ENCODE measurements at regions not wholly inside any gene's neighbourhood (a gene's known extent, or its start where the extent isn't known, plus 50 kb on each side); places are given as distances from the start of the nearest gene placed in this dataset.

DNA sequence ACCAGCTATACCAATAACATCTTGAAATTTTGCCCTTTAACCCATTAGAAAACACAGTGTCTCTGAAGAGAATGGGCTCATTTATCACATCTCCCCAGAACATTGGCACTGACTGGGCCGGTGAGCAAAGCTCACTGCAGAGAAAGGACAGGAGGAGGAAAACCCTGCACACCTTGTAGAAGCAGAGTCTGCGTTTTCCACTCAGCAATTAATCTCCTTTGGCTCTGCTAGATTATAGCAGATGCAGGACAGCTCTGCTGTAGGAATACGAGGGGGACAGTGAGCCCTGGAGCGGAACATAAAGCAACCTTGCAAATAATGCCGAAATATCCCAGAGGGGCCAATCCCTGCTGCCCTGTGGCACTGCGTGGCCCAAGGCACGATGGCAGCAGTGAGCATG is 113.9 kb downstream of the TSN start:
- TF ChIP-seq EZH2 (IDR thresholded peaks at IDR 0.05): no peak
- TF ChIP-seq, protein P1, sequence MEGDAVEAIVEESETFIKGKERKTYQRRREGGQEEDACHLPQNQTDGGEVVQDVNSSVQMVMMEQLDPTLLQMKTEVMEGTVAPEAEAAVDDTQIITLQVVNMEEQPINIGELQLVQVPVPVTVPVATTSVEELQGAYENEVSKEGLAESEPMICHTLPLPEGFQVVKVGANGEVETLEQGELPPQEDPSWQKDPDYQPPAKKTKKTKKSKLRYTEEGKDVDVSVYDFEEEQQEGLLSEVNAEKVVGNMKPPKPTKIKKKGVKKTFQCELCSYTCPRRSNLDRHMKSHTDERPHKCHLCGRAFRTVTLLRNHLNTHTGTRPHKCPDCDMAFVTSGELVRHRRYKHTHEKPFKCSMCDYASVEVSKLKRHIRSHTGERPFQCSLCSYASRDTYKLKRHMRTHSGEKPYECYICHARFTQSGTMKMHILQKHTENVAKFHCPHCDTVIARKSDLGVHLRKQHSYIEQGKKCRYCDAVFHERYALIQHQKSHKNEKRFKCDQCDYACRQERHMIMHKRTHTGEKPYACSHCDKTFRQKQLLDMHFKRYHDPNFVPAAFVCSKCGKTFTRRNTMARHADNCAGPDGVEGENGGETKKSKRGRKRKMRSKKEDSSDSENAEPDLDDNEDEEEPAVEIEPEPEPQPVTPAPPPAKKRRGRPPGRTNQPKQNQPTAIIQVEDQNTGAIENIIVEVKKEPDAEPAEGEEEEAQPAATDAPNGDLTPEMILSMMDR (IDR thresholded peaks at IDR 0.05): no peak
- TF ChIP-seq EZH2phosphoT487 (IDR thresholded peaks at IDR 0.05): no peak

All from neural progenitor cell (in vitro differentiated cells).